Suprapubic skin (tissue), 4 donors: ENCODE measurements at regions not wholly inside any gene's neighbourhood (a gene's known extent, or its start where the extent isn't known, plus 50 kb on each side); places are given as distances from the start of the nearest gene placed in this dataset.

Source experiments
- DNase-seq, 2 donors: peaks; one replicate each; pipeline ENCODE4 v3.0.0-alpha.2; 2019; ENCODE audit warnings: low spot score in 2 of 2
- H3K27ac ChIP-seq: fragments of 200-600 bp; sonication (generic); one replicate; pipeline ENCODE4 v1.5.1; 2019
- H3K27me3 ChIP-seq: fragments of 200-600 bp; sonication (generic); one replicate; pipeline ENCODE4 v1.5.1; 2019
- H3K36me3 ChIP-seq: fragments of 200-600 bp; sonication (generic); one replicate; pipeline ENCODE4 v1.5.1; 2019
- H3K4me1 ChIP-seq: fragments of 200-600 bp; sonication (generic); one replicate; pipeline ENCODE4 v1.5.1; 2019
- H3K4me3 ChIP-seq: fragments of 200-600 bp; sonication (generic); one replicate; pipeline ENCODE4 v1.5.1; 2019; ENCODE audit warnings: mild to moderate bottlenecking
- H3K9me3 ChIP-seq: fragments of 200-600 bp; sonication (generic); one replicate; pipeline ENCODE4 v1.5.1; 2019
- CTCF ChIP-seq, 2 donors: fragments of 200-600 bp in 1 of 2; fragments of 450-650 bp in 1 of 2; sonication (generic) in 1 of 2; IDR thresholded peaks; one replicate each; pipeline ENCODE4 v1.5.1; 2016 to 2019; ENCODE audit warnings: antibody characterized with exemption in 2 of 2, mild to moderate bottlenecking in 1 of 2, moderate library complexity in 1 of 2
- EP300 ChIP-seq: sonication (generic); formaldehyde crosslinking; IDR thresholded peaks from one replicate; pipeline ENCODE4 v1.6.1; 2017; ENCODE audit warnings: antibody characterized with exemption
- POLR2A ChIP-seq, 2 donors: fragments of 450-650 bp; IDR thresholded peaks; one replicate each; pipeline ENCODE4 v1.6.1; 2017; ENCODE audit warnings: antibody characterized with exemption in 2 of 2, mild to moderate bottlenecking in 2 of 2, moderate library complexity in 2 of 2
- POLR2AphosphoS5 ChIP-seq, 3 donors: sonication (generic); formaldehyde crosslinking; IDR thresholded peaks; one replicate each; pipeline ENCODE4 v1.6.1; 2017; ENCODE audit warnings: antibody characterized with exemption in 3 of 3
- WGBS: methylation state at CpG from one replicate; pipeline ENCODE4 v1.1.5; 2018; 5-methylcytosine and 5-hydroxymethylcytosine counted together

GRCh38 chr10:52877451-52877850, 104.9 kb upstream of the MBL2 start:
- Histone ChIP-seq H3K36me3 (no peaks in the 10 kb centered on the region), H3K4me3 (no peak overlapping the region), H3K27me3 (no peaks in the 10 kb centered on the region), H3K4me1 (no peaks in the 10 kb centered on the region), H3K27ac (no peak overlapping the region), H3K9me3 (no peaks in the 10 kb centered on the region)
- TF ChIP-seq POLR2A (IDR thresholded peaks at IDR 0.05) (no peak), CTCF (IDR thresholded peaks at IDR 0.05) (no peak), EP300 (no peak), POLR2AphosphoS5 (IDR thresholded peaks at IDR 0.05) (no peak)
- no peak for DNase-seq
- WGBS, result 39% methylated on average over 4 of the region's 4 CpGs

- TF ChIP-seq POLR2A (IDR thresholded peaks at IDR 0.05) (no peak), CTCF (IDR thresholded peaks at IDR 0.05) (no peak), EP300 (no peak), POLR2AphosphoS5 (IDR thresholded peaks at IDR 0.05) (no peak)
- H3K27ac ChIP-seq, result no peak overlapping the region
- H3K36me3 ChIP-seq, result no peaks in the 10 kb centered on the region
- 69% methylated on average over 2 of the region's 2 CpGs for WGBS
- H3K4me1 ChIP-seq, result no peaks in the 10 kb centered on the region
- H3K27me3 ChIP-seq, result no peaks in the 10 kb centered on the region
- no peak overlapping the region for H3K4me3 ChIP-seq
- H3K9me3 ChIP-seq, result no peaks in the 10 kb centered on the region
- no peak for DNase-seq
Measured at GRCh38 chr10:52875336-52875735, 102.8 kb upstream of the MBL2 start.

GRCh38 chr10:52874581-52874980, 102.0 kb upstream of the MBL2 start:
- no peak for DNase-seq
- TF ChIP-seq POLR2A (IDR thresholded peaks at IDR 0.05) (no peak), CTCF (IDR thresholded peaks at IDR 0.05) (no peak), POLR2AphosphoS5 (IDR thresholded peaks at IDR 0.05) (no peak), EP300 (no peak)
- no peaks in the 10 kb centered on the region for H3K27me3 ChIP-seq
- H3K27ac ChIP-seq, result no peak overlapping the region
- H3K4me3 ChIP-seq, result no peak overlapping the region
- no peaks in the 10 kb centered on the region for H3K36me3 ChIP-seq
- no peaks in the 10 kb centered on the region for H3K4me1 ChIP-seq
- no peaks in the 10 kb centered on the region for H3K9me3 ChIP-seq
- WGBS, result 71% methylated on average over 4 of the region's 4 CpGs

GRCh38 chr10:52871191-52871843, 98.7 kb upstream of the MBL2 start:
- 75% methylated on average over 24 of the region's 24 CpGs for whole genome bisulfite sequencing
- no peaks in the 10 kb centered on the region for H3K9me3 ChIP-seq
- H3K4me1 ChIP-seq, result no peaks in the 10 kb centered on the region
- no peak overlapping the region for H3K4me3 ChIP-seq
- H3K36me3 ChIP-seq, result no peaks in the 10 kb centered on the region
- no peak for TF ChIP-seq POLR2A (IDR thresholded peaks at IDR 0.05)
- no peak for TF ChIP-seq EP300
- no peak for TF ChIP-seq POLR2AphosphoS5 (IDR thresholded peaks at IDR 0.05)
- no peak for TF ChIP-seq CTCF (IDR thresholded peaks at IDR 0.05)
- no peaks in the 10 kb centered on the region for H3K27me3 ChIP-seq
- DNase-seq, result no peak
- no peak overlapping the region for H3K27ac ChIP-seq

GRCh38 chr10:52870562-52870961, 98.0 kb upstream of the MBL2 start:
- Histone ChIP-seq H3K9me3 (no peaks in the 10 kb centered on the region), H3K4me1 (no peaks in the 10 kb centered on the region), H3K4me3 (no peak overlapping the region), H3K27me3 (no peaks in the 10 kb centered on the region), H3K27ac (no peak overlapping the region), H3K36me3 (no peaks in the 10 kb centered on the region)
- no peak for DNase-seq
- WGBS, result 86% methylated on average over 3 of the region's 3 CpGs
- TF ChIP-seq POLR2AphosphoS5 (IDR thresholded peaks at IDR 0.05) (no peak), POLR2A (IDR thresholded peaks at IDR 0.05) (no peak), CTCF (IDR thresholded peaks at IDR 0.05) (no peak)
